Smooth muscle cell (in vitro differentiated cells): ENCODE measurements at regions not wholly inside any gene's neighbourhood (a gene's known extent, or its start where the extent isn't known, plus 50 kb on each side); places are given as distances from the start of the nearest gene placed in this dataset.

Experiments
- DNase-seq: peaks from one replicate; lab custom pipeline; 2025; ENCODE audit not compliant: unreplicated experiment; lab: John Stamatoyannopoulos, UW
- H2AFZ ChIP-seq: fragments of 200-600 bp; sonication (generic); 2 replicates; pipeline ENCODE4 v1.6.0; 2016; ENCODE audit warnings: antibody characterized with exemption, low read depth, mild to moderate bottlenecking
- H3F3A ChIP-seq: fragments of 200-600 bp; sonication (generic); 2 replicates; pipeline ENCODE4 v1.6.0; 2017; ENCODE audit warnings: antibody characterized with exemption, low read depth
- H3K27ac ChIP-seq: fragments of 200-600 bp; sonication (generic); 2 replicates; pipeline ENCODE4 v1.5.1; 2016; ENCODE audit warnings: low read depth, mild to moderate bottlenecking
- H3K27me3 ChIP-seq: fragments of 200-600 bp; sonication (generic); 2 replicates; pipeline ENCODE4 v1.6.1; 2016; ENCODE audit warnings: low read depth, mild to moderate bottlenecking
- H3K36me3 ChIP-seq: fragments of 200-600 bp; sonication (generic); 2 replicates; pipeline ENCODE4 v1.5.1; 2016; ENCODE audit warnings: low read depth
- H3K4me1 ChIP-seq: fragments of 200-600 bp; sonication (generic); 2 replicates; pipeline ENCODE4 v1.5.1; 2016; ENCODE audit warnings: low read depth
- H3K4me2 ChIP-seq: fragments of 200-600 bp; sonication (generic); 2 replicates; pipeline ENCODE4 v1.6.0; 2016; ENCODE audit warnings: mild to moderate bottlenecking
- H3K4me3 ChIP-seq: fragments of 200-600 bp; sonication (generic); 2 replicates; pipeline ENCODE4 v1.5.1; 2016; ENCODE audit warnings: mild to moderate bottlenecking
- H3K79me2 ChIP-seq: fragments of 200-600 bp; sonication (generic); 2 replicates; pipeline ENCODE4 v1.6.0; 2016; ENCODE audit warnings: low read depth, mild to moderate bottlenecking
- H3K9ac ChIP-seq: fragments of 200-600 bp; sonication (generic); 2 replicates; pipeline ENCODE4 v1.6.0; 2016; ENCODE audit warnings: low read depth
- H3K9me3 ChIP-seq: fragments of 200-600 bp; sonication (generic); replicated peaks from 2 replicates; pipeline ENCODE4 v1.5.1; 2016; ENCODE audit warnings: low read depth
- H4K20me1 ChIP-seq: fragments of 200-600 bp; sonication (generic); 2 replicates; pipeline ENCODE4 v1.6.0; 2016; ENCODE audit warnings: low read depth
- WGBS: methylation state at CpG from one replicate; pipeline ENCODE4 v1.1.7; 2016; ENCODE audit warnings: low lambda C conversion rate; 5-methylcytosine and 5-hydroxymethylcytosine counted together
- TF ChIP-seq, protein P1 (sequence below): fragments of 200-600 bp; sonication (generic); IDR thresholded peaks from 2 replicates; pipeline ENCODE4 v1.5.1; 2017; ENCODE audit warnings: borderline replicate concordance, mild to moderate bottlenecking, antibody characterized with exemption; ENCODE audit not compliant: insufficient read depth, poor library complexity, severe bottlenecking

DNA sequence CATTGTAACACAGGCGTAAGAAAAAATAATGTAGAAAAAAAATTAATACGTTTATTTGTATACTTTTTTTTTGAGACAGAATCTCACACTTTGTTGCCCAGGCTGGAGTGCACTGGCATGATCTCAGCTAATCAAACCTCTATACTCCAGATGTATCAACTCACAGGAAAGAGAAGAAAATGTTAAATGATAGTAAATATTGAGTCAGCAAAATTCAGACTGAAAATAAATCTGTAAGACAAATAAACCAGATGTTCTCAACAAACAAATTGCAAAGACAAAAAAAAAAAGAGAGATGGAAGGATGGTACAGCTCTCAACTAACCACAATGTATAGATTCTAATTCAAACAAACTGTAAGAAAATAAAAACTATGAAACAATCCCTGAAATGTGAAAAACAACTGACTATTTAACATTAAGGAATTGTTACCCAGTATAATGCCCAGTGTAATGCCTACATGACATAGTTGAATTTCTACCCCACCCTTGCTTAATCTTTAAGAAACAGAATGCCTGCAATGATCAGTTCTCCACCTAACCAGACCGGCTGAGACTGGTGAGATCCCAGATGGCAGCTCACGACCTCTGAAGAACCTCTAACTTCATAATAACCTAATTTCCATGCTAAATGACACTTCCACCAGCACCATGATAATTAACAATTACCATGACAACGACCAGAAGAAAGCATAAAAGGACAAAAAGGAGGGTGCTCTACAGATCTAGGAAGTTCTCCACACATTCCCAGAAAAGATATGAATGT lies 272.0 kb upstream of the GNAI1 start:
- Histone ChIP-seq H2AFZ (no peak overlapping the region), H3K79me2 (no peaks in the 10 kb centered on the region)

DNA sequence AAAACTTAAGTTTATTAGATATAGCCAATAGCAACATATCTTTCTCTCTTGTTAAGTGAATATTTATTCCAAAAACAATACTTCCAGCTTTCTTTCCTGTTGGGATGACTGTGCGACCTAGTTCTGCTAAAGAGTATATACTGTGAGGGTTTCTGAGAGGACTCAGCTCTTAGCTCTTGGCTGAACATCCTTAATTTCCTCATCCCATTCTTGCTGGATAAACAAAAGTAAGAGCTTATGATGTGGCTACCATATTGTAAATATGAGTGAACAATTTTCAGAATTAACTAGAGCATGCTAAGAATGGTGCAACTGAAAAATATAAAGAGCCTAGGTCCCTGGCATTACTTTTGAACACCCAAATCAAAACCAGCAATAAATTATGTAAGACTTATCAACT lies 279.5 kb upstream of the GNAI1 start:
- 100% methylated on average over 1 of the region's 1 CpG for WGBS
- H2AFZ ChIP-seq: no peak overlapping the region
- H3K4me2 ChIP-seq: no peak overlapping the region
- no peaks in the 10 kb centered on the region for H3K4me1 ChIP-seq
- no peaks in the 10 kb centered on the region for H3K79me2 ChIP-seq
- no peak for DNase-seq
- H3F3A ChIP-seq: no peaks in the 10 kb centered on the region
- H3K27me3 ChIP-seq: no peaks in the 10 kb centered on the region
- no peak overlapping the region for H3K27ac ChIP-seq
- H4K20me1 ChIP-seq: no peaks in the 10 kb centered on the region
- TF ChIP-seq, protein P1, sequence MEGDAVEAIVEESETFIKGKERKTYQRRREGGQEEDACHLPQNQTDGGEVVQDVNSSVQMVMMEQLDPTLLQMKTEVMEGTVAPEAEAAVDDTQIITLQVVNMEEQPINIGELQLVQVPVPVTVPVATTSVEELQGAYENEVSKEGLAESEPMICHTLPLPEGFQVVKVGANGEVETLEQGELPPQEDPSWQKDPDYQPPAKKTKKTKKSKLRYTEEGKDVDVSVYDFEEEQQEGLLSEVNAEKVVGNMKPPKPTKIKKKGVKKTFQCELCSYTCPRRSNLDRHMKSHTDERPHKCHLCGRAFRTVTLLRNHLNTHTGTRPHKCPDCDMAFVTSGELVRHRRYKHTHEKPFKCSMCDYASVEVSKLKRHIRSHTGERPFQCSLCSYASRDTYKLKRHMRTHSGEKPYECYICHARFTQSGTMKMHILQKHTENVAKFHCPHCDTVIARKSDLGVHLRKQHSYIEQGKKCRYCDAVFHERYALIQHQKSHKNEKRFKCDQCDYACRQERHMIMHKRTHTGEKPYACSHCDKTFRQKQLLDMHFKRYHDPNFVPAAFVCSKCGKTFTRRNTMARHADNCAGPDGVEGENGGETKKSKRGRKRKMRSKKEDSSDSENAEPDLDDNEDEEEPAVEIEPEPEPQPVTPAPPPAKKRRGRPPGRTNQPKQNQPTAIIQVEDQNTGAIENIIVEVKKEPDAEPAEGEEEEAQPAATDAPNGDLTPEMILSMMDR: no peak
- H3K4me3 ChIP-seq: no peak overlapping the region
- no peaks in the 10 kb centered on the region for H3K9me3 ChIP-seq
- no peaks in the 10 kb centered on the region for H3K36me3 ChIP-seq
- no peak overlapping the region for H3K9ac ChIP-seq

More for the DNA sequence above, 272.0 kb upstream of the GNAI1 start:
- WGBS: 79% methylated on average over 5 of the region's 5 CpGs
- TF ChIP-seq, protein P1: no peak
- no peaks in the 10 kb centered on the region for H3K36me3 ChIP-seq
- no peaks in the 10 kb centered on the region for H3F3A ChIP-seq
- no peaks in the 10 kb centered on the region for H3K27me3 ChIP-seq
- DNase-seq: no peak
- no peak overlapping the region for H3K4me2 ChIP-seq
- no peaks in the 10 kb centered on the region for H3K4me1 ChIP-seq
- H3K9ac ChIP-seq: no peak overlapping the region
- no peaks in the 10 kb centered on the region for H3K9me3 ChIP-seq
- H3K27ac ChIP-seq: no peak overlapping the region
- H4K20me1 ChIP-seq: no peaks in the 10 kb centered on the region
- no peak overlapping the region for H3K4me3 ChIP-seq

DNA sequence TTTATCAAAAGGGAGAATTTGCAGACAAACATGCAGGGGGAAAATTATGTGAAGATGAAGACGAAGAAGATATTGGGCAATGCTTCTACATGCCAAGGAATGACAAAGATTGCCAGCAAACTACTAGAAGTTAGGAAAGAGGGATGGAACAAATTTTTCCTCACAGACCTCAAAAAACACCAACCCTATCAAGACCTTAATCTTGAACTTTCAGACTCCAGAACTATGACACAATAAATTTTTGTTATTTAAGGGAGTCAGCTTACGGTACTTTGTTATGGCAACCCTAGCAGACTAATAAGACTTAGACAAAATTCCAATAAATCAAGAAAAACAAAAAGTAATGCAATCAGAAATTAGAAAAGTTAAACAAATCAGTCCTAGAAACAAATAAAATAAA lies 280.0 kb upstream of the GNAI1 start:
- no peak overlapping the region for H3K4me3 ChIP-seq
- no peak overlapping the region for H3K9ac ChIP-seq
- DNase-seq: no peak
- H4K20me1 ChIP-seq: no peaks in the 10 kb centered on the region
- no peaks in the 10 kb centered on the region for H3K4me1 ChIP-seq
- TF ChIP-seq, protein P1: no peak
- H3K27me3 ChIP-seq: no peaks in the 10 kb centered on the region
- no peak overlapping the region for H2AFZ ChIP-seq
- H3K79me2 ChIP-seq: no peaks in the 10 kb centered on the region
- no peak overlapping the region for H3K27ac ChIP-seq
- no peaks in the 10 kb centered on the region for H3K9me3 ChIP-seq
- 86% methylated on average over 2 of the region's 2 CpGs for WGBS
- H3K36me3 ChIP-seq: no peaks in the 10 kb centered on the region
- H3K4me2 ChIP-seq: no peak overlapping the region
- H3F3A ChIP-seq: no peaks in the 10 kb centered on the region

DNA sequence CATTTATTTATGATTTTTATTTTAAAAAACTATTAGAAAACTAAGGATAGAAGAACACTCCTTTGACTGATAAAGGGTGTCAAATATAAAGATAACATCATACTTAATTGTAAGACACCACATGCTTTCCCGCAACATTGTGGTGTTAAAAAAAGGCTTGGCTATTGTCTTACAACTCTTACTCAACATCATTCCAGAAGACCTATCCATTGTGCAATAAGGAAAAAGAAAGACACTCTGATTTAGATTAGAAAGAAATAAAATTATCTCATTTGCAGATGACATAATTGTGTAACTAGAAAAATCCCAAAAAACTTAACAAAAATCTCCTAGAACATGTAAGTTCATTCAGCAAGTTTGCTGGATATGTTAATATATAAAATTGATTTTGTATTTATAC lies 296.7 kb upstream of the GNAI1 start:
- Histone ChIP-seq H4K20me1 (no peaks in the 10 kb centered on the region), H2AFZ (no peak overlapping the region), H3K9me3 (no peaks in the 10 kb centered on the region), H3K36me3 (no peaks in the 10 kb centered on the region), H3F3A (no peaks in the 10 kb centered on the region), H3K4me3 (no peak overlapping the region), H3K9ac (no peak overlapping the region), H3K4me1 (no peaks in the 10 kb centered on the region), H3K27me3 (peaks cover 6% of the 10 kb centered on the region), H3K27ac (no peak overlapping the region), H3K4me2 (no peak overlapping the region), H3K79me2 (no peaks in the 10 kb centered on the region)
- TF ChIP-seq, protein P1: no peak
- 81% methylated on average over 1 of the region's 1 CpG for WGBS
- DNase-seq: no peak
